IPS-18c (cell line): ENCODE measurements at regions not wholly inside any gene's neighbourhood (a gene's known extent, or its start where the extent isn't known, plus 50 kb on each side); places are given as distances from the start of the nearest gene placed in this dataset.

Experiments
- H3K4me3 ChIP-seq: 2 replicates; pipeline ENCODE4 v1.7.0; 2013; ENCODE audit warnings: low read depth, mild to moderate bottlenecking, low read length, moderate library complexity; ENCODE audit not compliant: insufficient read depth
- H3K9me3 ChIP-seq: one replicate; pipeline ENCODE4 v1.6.1; 2013; ENCODE audit warnings: mild to moderate bottlenecking, low read length, moderate library complexity; ENCODE audit not compliant: control insufficient read depth, insufficient read depth

DNA sequence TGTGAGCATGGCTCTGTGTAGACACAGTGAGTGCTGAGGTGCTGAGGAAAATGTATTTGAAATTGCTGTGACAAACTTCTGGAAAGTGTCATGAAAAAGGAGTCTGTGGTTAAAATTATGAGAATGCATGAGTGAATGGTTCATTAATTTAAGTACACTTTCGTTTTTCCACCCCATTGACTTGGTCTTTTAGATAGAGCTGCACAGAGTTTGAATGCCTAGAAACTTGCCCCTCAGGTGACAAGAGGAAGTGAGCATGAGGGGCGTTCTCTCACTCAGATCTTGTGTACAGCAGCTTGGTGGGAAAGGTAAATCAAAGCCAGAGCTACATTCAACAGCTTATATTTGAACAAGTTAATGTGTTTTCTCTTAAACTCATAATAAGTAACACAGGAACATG lies 296.8 kb downstream of the WDR72 start:
- peaks cover 5% of the 10 kb centered on the region for H3K9me3 ChIP-seq

DNA sequence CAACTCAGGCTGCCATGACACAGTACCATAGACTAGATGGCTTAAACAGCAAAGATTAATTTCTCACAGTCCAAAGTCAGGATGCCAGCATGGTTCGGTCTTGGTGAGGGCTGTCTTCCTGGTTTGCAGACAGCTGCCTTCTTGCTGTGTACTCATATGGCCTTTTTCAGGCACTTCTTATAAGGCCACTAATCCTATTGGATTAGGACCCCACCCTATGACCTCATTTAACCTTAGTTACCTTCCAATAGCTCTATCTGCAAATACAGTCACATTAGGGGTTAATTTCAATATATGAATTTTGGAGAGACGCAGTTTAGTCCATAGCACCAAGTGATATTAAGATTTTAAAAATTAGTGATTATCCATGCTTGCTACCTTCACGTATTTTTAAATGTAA lies 297.8 kb downstream of the WDR72 start:
- H3K9me3 ChIP-seq: peaks cover 5% of the 10 kb centered on the region
- H3K4me3 ChIP-seq: no peak overlapping the region

More for the DNA sequence above, 296.8 kb downstream of the WDR72 start:
- H3K4me3 ChIP-seq: no peak overlapping the region

GRCh38 chr15:53458736-53459135 lies 300.7 kb downstream of the WDR72 start:
- H3K4me3 ChIP-seq: no peak overlapping the region
- peaks cover 5% of the 10 kb centered on the region for H3K9me3 ChIP-seq

- no peak overlapping the region for H3K4me3 ChIP-seq
- peaks cover 5% of the 10 kb centered on the region for H3K9me3 ChIP-seq
Observed at GRCh38 chr15:53457479-53457878, 302.0 kb downstream of the WDR72 start.

DNA sequence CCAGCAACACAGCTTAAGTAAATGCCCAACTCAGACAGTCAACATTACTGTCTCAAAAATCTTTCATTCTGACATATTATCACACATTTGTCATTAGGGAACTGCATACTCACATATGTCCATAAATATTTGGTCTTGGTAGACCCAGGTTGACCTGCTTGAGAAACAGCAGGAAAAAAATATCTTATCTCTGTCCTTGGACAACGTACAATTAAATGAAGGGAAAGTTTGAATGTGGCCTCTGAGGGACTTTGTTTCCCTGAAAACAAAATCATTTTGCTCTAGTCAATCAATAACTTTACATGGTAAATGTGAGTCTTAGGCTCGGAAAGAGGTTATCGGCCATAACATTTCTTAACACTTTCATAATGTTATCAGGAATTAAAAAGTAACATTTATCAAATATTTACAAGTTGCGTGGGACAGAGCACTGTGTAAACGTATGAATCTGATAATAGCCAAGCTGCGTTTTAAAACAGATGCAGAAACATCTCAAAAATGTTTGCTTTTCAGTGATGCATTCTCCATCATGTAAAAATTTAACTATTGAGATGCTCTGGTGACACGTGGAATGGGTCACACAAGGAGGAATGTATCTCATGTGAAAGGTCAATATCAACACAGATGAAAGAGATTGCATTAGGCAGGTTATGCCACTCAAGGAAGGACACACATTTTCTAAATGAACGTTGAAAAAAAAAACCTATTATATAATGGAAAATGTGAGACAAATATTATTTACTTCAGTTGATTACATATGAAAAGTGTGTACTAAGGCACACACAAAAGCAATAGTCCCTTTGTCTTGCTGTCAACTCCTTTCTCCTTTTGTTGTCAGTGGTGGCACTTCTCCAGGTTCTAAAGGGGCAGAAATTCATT lies 304.4 kb downstream of the WDR72 start:
- Histone ChIP-seq H3K4me3 (no peak overlapping the region), H3K9me3 (no peaks in the 10 kb centered on the region)

GRCh38 chr15:53454535-53454842 lies 305.0 kb downstream of the WDR72 start:
- Histone ChIP-seq H3K9me3 (no peaks in the 10 kb centered on the region), H3K4me3 (no peak overlapping the region)

GRCh38 chr15:53453253-53454105 lies 306.0 kb downstream of the WDR72 start:
- no peaks in the 10 kb centered on the region for H3K9me3 ChIP-seq
- no peak overlapping the region for H3K4me3 ChIP-seq

DNA sequence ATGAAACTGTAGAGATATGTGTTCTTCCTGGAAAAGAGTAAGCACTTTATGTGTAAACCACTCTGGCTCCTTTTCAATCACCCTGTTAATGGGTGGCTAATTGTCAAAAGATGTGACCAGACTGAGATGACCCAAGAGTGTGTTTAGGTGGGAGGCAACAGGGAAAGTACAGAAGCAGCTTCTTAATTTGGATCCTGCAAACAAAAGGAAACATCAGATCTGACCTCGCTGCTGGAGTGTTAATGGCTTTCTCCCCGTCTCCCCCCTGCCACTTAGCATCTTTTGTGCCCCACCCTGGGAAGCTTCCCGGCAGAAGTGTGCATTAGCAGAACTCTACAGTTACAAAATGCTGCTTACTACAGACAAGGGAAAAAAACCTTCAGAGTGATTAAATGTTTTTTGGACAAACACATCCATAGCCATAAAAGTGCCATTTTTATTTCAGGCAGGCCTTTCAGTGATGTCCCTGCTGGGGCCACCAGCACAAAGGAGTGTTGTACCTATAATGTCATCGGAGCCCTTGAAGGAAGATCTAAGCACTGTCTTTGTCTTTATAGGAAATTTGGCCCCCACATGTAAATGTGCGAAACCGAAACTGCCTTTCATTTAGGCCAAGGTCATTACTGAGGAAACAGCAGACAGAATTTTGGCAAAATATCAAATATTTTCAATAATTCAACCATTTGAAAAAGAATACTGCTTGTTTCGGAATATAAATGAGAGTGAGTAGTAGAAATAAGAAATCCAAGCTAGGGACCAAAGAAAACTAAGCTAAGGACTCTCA lies 311.0 kb downstream of the WDR72 start:
- no peak overlapping the region for H3K4me3 ChIP-seq
- no peaks in the 10 kb centered on the region for H3K9me3 ChIP-seq

DNA sequence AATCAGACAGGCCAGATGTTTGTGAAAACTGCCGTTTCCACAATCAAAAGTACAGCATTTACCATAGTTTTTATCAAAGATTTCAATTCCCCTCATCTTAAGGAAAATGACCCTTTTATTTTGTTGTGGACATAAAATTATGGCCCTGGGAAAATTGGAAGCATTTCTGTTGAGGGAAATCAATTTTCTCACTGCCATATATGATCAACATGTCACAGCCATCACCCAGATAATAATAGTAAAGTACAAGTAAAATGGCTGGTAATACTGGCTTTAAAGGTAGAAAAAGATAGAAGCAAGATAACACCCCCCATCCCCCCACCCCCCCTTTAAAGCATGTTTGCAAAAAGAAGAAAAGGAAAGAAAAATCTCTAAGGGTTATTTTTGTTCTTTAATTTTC lies 311.7 kb downstream of the WDR72 start:
- no peaks in the 10 kb centered on the region for H3K9me3 ChIP-seq
- H3K4me3 ChIP-seq: no peak overlapping the region

DNA sequence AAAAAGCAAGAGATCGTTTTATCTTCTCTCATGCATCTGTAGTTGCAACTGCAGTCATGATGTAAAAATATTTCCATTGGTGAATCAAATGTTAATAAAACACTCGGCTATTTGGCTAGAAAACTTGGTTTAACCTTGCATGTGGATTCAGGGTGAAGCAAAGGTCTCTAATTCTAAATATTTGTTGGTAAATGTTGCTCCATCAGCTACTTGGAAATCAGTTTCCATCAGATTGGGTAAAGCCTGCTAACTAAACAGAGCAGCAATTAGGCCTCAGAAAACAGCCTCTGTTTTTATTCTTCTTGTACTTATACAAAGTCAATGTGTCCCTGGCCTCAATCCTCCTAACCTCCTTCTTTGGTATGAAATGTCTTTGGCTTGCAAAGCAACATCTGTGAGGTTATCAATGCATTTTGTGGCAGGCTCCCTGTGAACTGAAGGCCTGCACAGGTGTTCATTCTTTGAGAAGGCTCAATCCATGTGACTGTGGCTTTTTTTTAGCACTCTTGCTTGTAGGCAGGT lies 312.3 kb downstream of the WDR72 start:
- H3K9me3 ChIP-seq: no peaks in the 10 kb centered on the region
- no peak overlapping the region for H3K4me3 ChIP-seq

DNA sequence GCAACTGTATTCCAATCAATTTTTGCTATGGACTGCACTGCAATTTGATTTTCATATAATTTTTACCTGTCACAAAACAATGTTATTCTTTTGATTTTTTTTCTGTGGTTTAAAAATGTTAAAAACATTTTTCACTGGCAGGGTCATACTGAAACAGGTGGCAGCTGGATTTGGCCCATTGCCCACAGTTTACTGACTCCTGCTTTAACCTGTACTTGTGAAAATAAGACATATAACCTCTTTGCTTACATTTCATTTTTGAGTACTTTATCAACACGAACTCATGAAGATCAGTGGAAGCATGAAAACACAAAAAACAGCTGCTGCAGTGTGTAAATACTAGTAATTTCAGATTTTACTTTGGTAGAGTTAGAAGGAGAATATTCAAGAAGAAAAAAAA lies 313.1 kb downstream of the WDR72 start:
- Histone ChIP-seq H3K9me3 (no peaks in the 10 kb centered on the region), H3K4me3 (no peak overlapping the region)

DNA sequence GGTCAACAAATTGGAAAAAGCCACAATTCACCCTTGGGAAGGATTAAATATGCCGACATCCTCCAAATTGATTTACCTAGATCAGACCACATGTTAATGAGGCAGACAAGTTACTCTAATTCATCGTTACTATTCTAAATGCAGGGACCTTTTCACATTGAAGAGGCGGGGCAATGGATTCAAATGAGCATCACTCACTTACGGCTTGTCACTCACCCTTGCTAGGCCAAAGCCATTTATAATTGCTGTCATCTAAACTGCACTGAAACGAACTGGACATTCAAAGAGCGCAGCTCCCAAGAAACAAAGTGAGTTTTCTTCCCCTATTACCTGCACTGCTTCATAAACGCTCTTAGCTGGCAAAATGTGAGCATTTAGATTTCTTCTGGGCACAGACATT lies 313.9 kb downstream of the WDR72 start:
- H3K4me3 ChIP-seq: no peak overlapping the region

GRCh38 chr15:53437985-53438841 lies 321.2 kb downstream of the WDR72 start:
- H3K4me3 ChIP-seq: no peak overlapping the region
- H3K9me3 ChIP-seq: no peaks in the 10 kb centered on the region

More for the DNA sequence above, 313.9 kb downstream of the WDR72 start:
- no peaks in the 10 kb centered on the region for H3K9me3 ChIP-seq

GRCh38 chr15:53437366-53437765 lies 322.1 kb downstream of the WDR72 start:
- Histone ChIP-seq H3K4me3 (no peak overlapping the region), H3K9me3 (no peaks in the 10 kb centered on the region)

- H3K9me3 ChIP-seq: no peaks in the 10 kb centered on the region
- H3K4me3 ChIP-seq: no peak overlapping the region
Observed at GRCh38 chr15:53434174-53434678, 325.2 kb downstream of the WDR72 start.

DNA sequence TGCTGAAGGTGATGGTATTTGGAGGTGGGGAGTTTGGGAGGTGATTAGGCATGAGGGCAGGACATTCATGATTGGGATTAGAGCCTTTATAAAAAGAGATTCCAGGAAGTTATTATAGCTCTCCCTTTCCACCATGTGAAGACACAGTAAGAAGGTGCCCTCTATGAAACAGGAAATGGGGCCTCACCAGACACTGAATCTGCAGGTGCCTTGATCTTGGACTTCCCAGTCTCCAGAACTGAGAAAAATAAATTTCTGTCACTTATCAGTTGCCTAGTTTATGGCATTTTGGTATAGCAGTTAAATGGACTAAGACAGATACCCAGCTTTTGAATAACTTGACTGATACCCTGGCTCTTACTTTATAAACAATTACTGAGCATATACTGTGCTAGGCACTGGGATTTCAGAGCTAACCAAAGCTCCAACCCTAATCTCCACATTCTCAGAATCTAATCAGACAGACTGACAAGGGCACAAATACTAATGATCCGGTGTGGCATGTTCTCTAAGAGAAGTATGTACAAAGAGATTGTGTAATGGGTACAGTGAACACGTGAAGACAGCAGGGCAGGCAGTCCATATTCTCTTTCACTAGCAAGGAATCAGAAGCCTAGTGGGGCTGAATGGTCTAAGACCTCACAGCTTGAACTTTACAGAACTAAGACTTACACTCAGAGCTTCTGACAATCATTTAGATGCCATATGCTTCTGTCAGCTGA lies 343.1 kb downstream of the WDR72 start:
- no peak overlapping the region for H3K4me3 ChIP-seq
- H3K9me3 ChIP-seq: no peaks in the 10 kb centered on the region
